GM12878 (cell line): ENCODE measurements at regions not wholly inside any gene's neighbourhood (a gene's known extent, or its start where the extent isn't known, plus 50 kb on each side); places are given as distances from the start of the nearest gene placed in this dataset.

ENCODE experiments used
- ATAC-seq: fragments of 200-7000 bp; cut with Tn5 transposase; 3 replicates; pipeline ENCODE4 v1.9.1; 2020; ENCODE audit warnings: mild to moderate bottlenecking, moderate library complexity
- BruUV-seq: library from RNA; stranded (reverse); fragments of 400-500 nt; replicated peaks from 2 replicates; lab custom pipeline; 2021; lab: Mats Ljungman, UMichigan
- CTCF ChIA-PET: fragments of 300-600 bp; sonication (Branson Sonifier 250); formaldehyde crosslinking; extraction: SDS; loops from one replicate; lab custom pipeline; 2021; ENCODE audit warnings: inconsistent platforms; lab: Yijun Ruan, JAX
- POLR2A ChIA-PET: fragments of 350-600 bp; formaldehyde crosslinking; extraction: SDS; loops from one replicate; lab custom pipeline; 2021; ENCODE audit warnings: inconsistent platforms; lab: Charles Lee
- RAD21 ChIA-PET: fragments of 300-600 bp; sonication (Branson Sonifier 250); formaldehyde crosslinking; loops from one replicate; lab custom pipeline; 2023; ENCODE audit warnings: antibody characterized with exemption; ENCODE audit not compliant: unreplicated experiment; lab: Charles Lee
- SMC1A ChIA-PET: fragments of 300-600 bp; sonication (Branson Sonifier 250); formaldehyde crosslinking; loops from one replicate; lab custom pipeline; 2023; ENCODE audit not compliant: unreplicated experiment, uncharacterized antibody; lab: Charles Lee
- DNase-seq: peaks from one replicate; pipeline ENCODE4 v3.0.0-alpha.2; 2011; ENCODE audit warnings: low read depth, low spot score
- FAIRE-seq: peaks from 3 replicates; lab custom pipeline; 2011; peaks lifted over from hg19 to GRCh38; lab: Jason Lieb, UNC
- H2AFZ ChIP-seq: 2 replicates; pipeline ENCODE4 v1.6.0; 2011; ENCODE audit warnings: low read depth, low read length, control low read depth; ENCODE audit not compliant: control insufficient read depth
- H3K27ac ChIP-seq: 2 replicates; pipeline ENCODE4 v1.5.1; 2011; ENCODE audit warnings: control low read depth; ENCODE audit not compliant: control insufficient read depth, insufficient read depth
- H3K27me3 ChIP-seq, 2 experiments: replicated peaks in 1 of 2; 2 replicates each; pipeline versions ENCODE4 v1.6.0 to v1.6.1; 2011; ENCODE audit warnings: low read length in 1 of 2; ENCODE audit not compliant: control insufficient read depth in 2 of 2, insufficient read depth in 2 of 2
- H3K36me3 ChIP-seq, 2 experiments: 2 replicates each; pipeline ENCODE4 v1.5.1; 2011; ENCODE audit warnings: low read length in 1 of 2; ENCODE audit not compliant: control insufficient read depth in 2 of 2, insufficient read depth in 2 of 2
- H3K4me1 ChIP-seq: 2 replicates; pipeline ENCODE4 v1.6.1; 2011; ENCODE audit warnings: mild to moderate bottlenecking, low read length, moderate library complexity, mixed read lengths; ENCODE audit not compliant: control insufficient read depth, insufficient read depth
- H3K4me2 ChIP-seq: 2 replicates; pipeline ENCODE4 v1.6.0; 2011; ENCODE audit warnings: control low read depth; ENCODE audit not compliant: control insufficient read depth, insufficient read depth
- H3K4me3 ChIP-seq: fragments of 200-600 bp; sonication (generic); 2 replicates; pipeline ENCODE4 v1.5.1; 2016
- H3K79me2 ChIP-seq: 2 replicates; pipeline ENCODE4 v1.6.0; 2011; ENCODE audit warnings: low read length; ENCODE audit not compliant: control insufficient read depth, insufficient read depth
- H3K9ac ChIP-seq: 2 replicates; pipeline ENCODE4 v1.8.0; 2011; ENCODE audit warnings: low read length, control low read depth, mixed read lengths; ENCODE audit not compliant: control insufficient read depth, insufficient read depth
- H3K9me3 ChIP-seq: replicated peaks from 3 replicates; pipeline ENCODE4 v1.5.1; 2011; ENCODE audit warnings: mild to moderate bottlenecking, low read length; ENCODE audit not compliant: control insufficient read depth, insufficient read depth
- H4K20me1 ChIP-seq: 2 replicates; pipeline ENCODE4 v1.6.0; 2011; ENCODE audit not compliant: control insufficient read depth, insufficient read depth
- CEBPB ChIP-seq, 2 experiments: fragments of 150-350 bp in 1 of 2; IDR thresholded peaks; 2 replicates each; pipeline ENCODE4 v1.6.1; 2012 to 2014; ENCODE audit warnings: low read depth in 2 of 2, low read length in 2 of 2, borderline replicate concordance in 1 of 2, inconsistent platforms in 1 of 2
- CEBPZ ChIP-seq: fragments of 150-350 bp; IDR thresholded peaks from 2 replicates; pipeline ENCODE4 v1.6.1; 2016; ENCODE audit warnings: low read depth, low read length
- LARP7 ChIP-seq: fragments of 450-650 bp; IDR thresholded peaks from 2 replicates; pipeline ENCODE4 v1.6.1; 2017; ENCODE audit warnings: mild to moderate bottlenecking
- STAT1 ChIP-seq: fragments of 450-650 bp; conservative IDR thresholded peaks from 2 replicates; pipeline ENCODE4 v1.6.1; 2014; ENCODE audit warnings: antibody characterized with exemption, mild to moderate bottlenecking
- WGBS: methylation state at CpG from one replicate; pipeline ENCODE4 v1.1.6; 2016; ENCODE audit warnings: low lambda C conversion rate; ENCODE audit not compliant: insufficient replicate concordance, insufficient coverage; ENCODE audit errors: missing lambda C conversion rate; 5-methylcytosine and 5-hydroxymethylcytosine counted together
- in situ Hi-C: fragments of 300-500 bp; cut with MboI; formaldehyde crosslinking; loops from 9 replicates; pipeline ENCODE4 v1.14.3; 2018; ENCODE audit warnings: mixed read lengths
- intact Hi-C: fragments of 100-400 bp; cut with micrococcal nuclease; formaldehyde crosslinking; loops from one replicate; pipeline ENCODE4 v1.14.2; 2022; ENCODE audit not compliant: unreplicated experiment

- H3K9ac ChIP-seq: no peak overlapping the region
- no peak overlapping the region for H3K4me3 ChIP-seq
- RAD21 ChIA-PET: no interaction called here
- SMC1A ChIA-PET: no interaction called here
- CTCF ChIA-PET: no interaction called here
- no peak for ATAC-seq
- no peaks in the 10 kb centered on the region for H4K20me1 ChIP-seq
- 0% methylated on average over 1 of the region's 1 CpG for WGBS
- no peak for DNase-seq
- H3K9me3 ChIP-seq: no peaks in the 10 kb centered on the region
- POLR2A ChIA-PET: no interaction called here
- TF ChIP-seq LARP7: no peak
- TF ChIP-seq CEBPB (IDR thresholded peaks at IDR 0.05; ENCODE audit: borderline replicate concordance in 1 of 2, low read depth in 2 of 2, low read length in 2 of 2): no peak
- TF ChIP-seq STAT1: no peak
- TF ChIP-seq CEBPZ: no peak
- BruUV-seq: no TSS peak
- in situ Hi-C loops (no loop called here), intact Hi-C loops (no loop called here)
- H3K27ac ChIP-seq: no peak overlapping the region
- H3K4me2 ChIP-seq: no peak overlapping the region
- FAIRE-seq: no peak
- no peaks in the 10 kb centered on the region for H3K79me2 ChIP-seq
- no peaks in the 10 kb centered on the region for H3K27me3 ChIP-seq
- no peaks in the 10 kb centered on the region for H3K36me3 ChIP-seq
- H2AFZ ChIP-seq: no peak overlapping the region
- H3K4me1 ChIP-seq: no peaks in the 10 kb centered on the region
Measured at GRCh38 chr2:143877876-143878530, 641.9 kb downstream of the ZEB2 start.
